Ovary (tissue), 3 donors: ENCODE measurements at regions not wholly inside any gene's neighbourhood (a gene's known extent, or its start where the extent isn't known, plus 50 kb on each side); places are given as distances from the start of the nearest gene placed in this dataset.

Experiments
- CTCF ChIP-seq, 3 donors: fragments of 450-650 bp in 2 of 3; fragments of 200-600 bp in 1 of 3; IDR thresholded peaks; one replicate each; pipeline versions ENCODE4 v1.5.1 to v1.8.0; 2016 to 2022; ENCODE audit warnings: antibody characterized with exemption in 3 of 3, mild to moderate bottlenecking in 1 of 3
- EP300 ChIP-seq: sonication (generic); formaldehyde crosslinking; IDR thresholded peaks from one replicate; pipeline ENCODE4 v1.6.1; 2017; ENCODE audit warnings: antibody characterized with exemption
- POLR2A ChIP-seq: fragments of 450-650 bp; IDR thresholded peaks from one replicate; pipeline ENCODE4 v1.6.1; 2017; ENCODE audit warnings: antibody characterized with exemption, mild to moderate bottlenecking, moderate library complexity
- donor health status: DM: no; HTN: no; CAD: no.

- TF ChIP-seq EP300 (no peak), POLR2A (no peak), CTCF (IDR thresholded peaks at IDR 0.05) (no peak)
Measured at GRCh38 chr9:105828171-105828570, 133.8 kb downstream of the TMEM38B start.
